SU-DHL-6 (cell line): ENCODE measurements at regions not wholly inside any gene's neighbourhood (a gene's known extent, or its start where the extent isn't known, plus 50 kb on each side); places are given as distances from the start of the nearest gene placed in this dataset.

Source experiments
- H2AFZ ChIP-seq: fragments of 200-600 bp; sonication (generic); 2 replicates; pipeline ENCODE4 v1.6.1; 2014; ENCODE audit warnings: low read depth, mild to moderate bottlenecking, moderate library complexity, mixed read lengths, antibody characterized with exemption, low read length; ENCODE audit not compliant: severe bottlenecking
- H3F3A ChIP-seq: fragments of 200-600 bp; shearing (Covaris generic); 2 replicates; pipeline ENCODE4 v1.6.0; 2016; ENCODE audit warnings: antibody characterized with exemption, mild to moderate bottlenecking; ENCODE audit not compliant: insufficient read depth
- H3K27ac ChIP-seq: fragments of 200-600 bp; sonication (generic); 2 replicates; pipeline ENCODE4 v1.5.1; 2016; ENCODE audit warnings: low read depth, mild to moderate bottlenecking, low read length, moderate library complexity, mixed read lengths
- H3K27me3 ChIP-seq: fragments of 200-600 bp; sonication (generic), shearing (Covaris generic); 2 replicates; pipeline ENCODE4 v1.6.0; 2014; ENCODE audit warnings: mild to moderate bottlenecking, low read length
- H3K36me3 ChIP-seq: fragments of 200-600 bp; sonication (generic); 2 replicates; pipeline ENCODE4 v1.6.1; 2014; ENCODE audit warnings: mild to moderate bottlenecking, low read length, mixed read lengths
- H3K4me2 ChIP-seq: fragments of 300-600, 200-600 bp; shearing (Covaris generic), sonication (generic); 2 replicates; pipeline ENCODE4 v1.6.0; 2014; ENCODE audit warnings: low read length, low read depth, mild to moderate bottlenecking; ENCODE audit not compliant: poor library complexity, severe bottlenecking
- H3K4me3 ChIP-seq: fragments of 200-600 bp; sonication (generic); 2 replicates; pipeline ENCODE4 v1.5.1; 2014; ENCODE audit warnings: antibody characterized with exemption, low read length, mild to moderate bottlenecking, mixed read lengths; ENCODE audit not compliant: insufficient read depth, poor library complexity, severe bottlenecking
- H3K79me2 ChIP-seq: fragments of 200-600 bp; sonication (generic); 2 replicates; pipeline ENCODE4 v1.6.1; 2014; ENCODE audit warnings: mild to moderate bottlenecking, low read length, moderate library complexity; ENCODE audit not compliant: insufficient read depth
- H3K9ac ChIP-seq: fragments of 200-600 bp; sonication (generic); 2 replicates; pipeline ENCODE4 v1.7.0; 2014; ENCODE audit warnings: mild to moderate bottlenecking, low read length
- H3K9me2 ChIP-seq: fragments of 200-600 bp; sonication (generic); replicated peaks from 2 replicates; pipeline ENCODE4 v1.6.1; 2014; ENCODE audit warnings: low read length; ENCODE audit not compliant: insufficient read depth
- H3K9me3 ChIP-seq: fragments of 200-600 bp; sonication (generic); 2 replicates; pipeline ENCODE4 v1.6.1; 2014; ENCODE audit warnings: low read length, mixed read lengths; ENCODE audit not compliant: insufficient read depth
- H4K20me1 ChIP-seq: fragments of 200-600 bp; sonication (generic); 2 replicates; pipeline ENCODE4 v1.6.1; 2014; ENCODE audit warnings: low read depth, mild to moderate bottlenecking, antibody characterized with exemption, low read length, moderate library complexity, mixed read lengths
- CTCF ChIP-seq: fragments of 200-600 bp; sonication (generic); IDR thresholded peaks from one replicate; pipeline ENCODE4 v1.5.1; 2017; ENCODE audit warnings: antibody characterized with exemption, mild to moderate bottlenecking, low read length, moderate library complexity; ENCODE audit not compliant: insufficient read depth, poor library complexity, severe bottlenecking
- EZH2phosphoT487 ChIP-seq: fragments of 200-600 bp; sonication (generic), shearing (Covaris generic); conservative IDR thresholded peaks from 2 replicates; pipeline ENCODE4 v1.6.1; 2018; ENCODE audit warnings: mild to moderate bottlenecking, antibody characterized with exemption, low read length, moderate library complexity, mixed read lengths

- TF ChIP-seq CTCF = no peak
- no peak for TF ChIP-seq EZH2phosphoT487
- H2AFZ ChIP-seq = no peak overlapping the region
- H3F3A ChIP-seq = no peaks in the 10 kb centered on the region
- no peaks in the 10 kb centered on the region for H3K27me3 ChIP-seq
- H3K9ac ChIP-seq = no peak overlapping the region
- H4K20me1 ChIP-seq = no peaks in the 10 kb centered on the region
- H3K36me3 ChIP-seq = no peaks in the 10 kb centered on the region
- H3K4me3 ChIP-seq = no peak overlapping the region
- H3K9me3 ChIP-seq = no peaks in the 10 kb centered on the region
- H3K79me2 ChIP-seq = no peaks in the 10 kb centered on the region
- H3K4me2 ChIP-seq = no peak overlapping the region
- no peak overlapping the region for H3K27ac ChIP-seq
- no peaks in the 10 kb centered on the region for H3K9me2 ChIP-seq
Observed at GRCh38 chr2:105580216-105580615, 164.5 kb upstream of the NCK2 start.

- TF ChIP-seq EZH2phosphoT487 (no peak), CTCF (no peak)
- H4K20me1 ChIP-seq = no peaks in the 10 kb centered on the region
- H3K27ac ChIP-seq = no peak overlapping the region
- no peaks in the 10 kb centered on the region for H3K9me3 ChIP-seq
- H3K27me3 ChIP-seq = no peaks in the 10 kb centered on the region
- no peak overlapping the region for H2AFZ ChIP-seq
- H3F3A ChIP-seq = no peaks in the 10 kb centered on the region
- no peaks in the 10 kb centered on the region for H3K79me2 ChIP-seq
- no peak overlapping the region for H3K9ac ChIP-seq
- H3K9me2 ChIP-seq = no peaks in the 10 kb centered on the region
- no peak overlapping the region for H3K4me2 ChIP-seq
- H3K4me3 ChIP-seq = no peak overlapping the region
- no peaks in the 10 kb centered on the region for H3K36me3 ChIP-seq
Observed at GRCh38 chr2:105578166-105578565, 166.5 kb upstream of the NCK2 start.

GRCh38 chr2:105577762-105578161 is 166.9 kb upstream of the NCK2 start:
- Histone ChIP-seq H3K79me2 (no peaks in the 10 kb centered on the region), H3F3A (no peaks in the 10 kb centered on the region), H3K36me3 (no peaks in the 10 kb centered on the region), H2AFZ (no peak overlapping the region), H3K9ac (no peak overlapping the region), H3K27ac (no peak overlapping the region), H3K27me3 (no peaks in the 10 kb centered on the region), H3K9me3 (no peaks in the 10 kb centered on the region), H3K4me2 (no peak overlapping the region), H3K4me3 (no peak overlapping the region), H3K9me2 (no peaks in the 10 kb centered on the region), H4K20me1 (no peaks in the 10 kb centered on the region)
- TF ChIP-seq CTCF (no peak), EZH2phosphoT487 (no peak)
